Activated gamma-delta T cell treated with Interleukin-2 at 50 U/mL for 16 hours (primary cell): ENCODE measurements at regions not wholly inside any gene's neighbourhood (a gene's known extent, or its start where the extent isn't known, plus 50 kb on each side); places are given as distances from the start of the nearest gene placed in this dataset.
"Not testable (repeated sequence)": the region's sequence is repeated elsewhere in the genome, so short reads cannot be mapped to it uniquely, and the experiment has no call there.

Source experiments
- DNase-seq: peaks from one replicate; pipeline ENCODE4 v3.0.0-alpha.2; 2020

DNA sequence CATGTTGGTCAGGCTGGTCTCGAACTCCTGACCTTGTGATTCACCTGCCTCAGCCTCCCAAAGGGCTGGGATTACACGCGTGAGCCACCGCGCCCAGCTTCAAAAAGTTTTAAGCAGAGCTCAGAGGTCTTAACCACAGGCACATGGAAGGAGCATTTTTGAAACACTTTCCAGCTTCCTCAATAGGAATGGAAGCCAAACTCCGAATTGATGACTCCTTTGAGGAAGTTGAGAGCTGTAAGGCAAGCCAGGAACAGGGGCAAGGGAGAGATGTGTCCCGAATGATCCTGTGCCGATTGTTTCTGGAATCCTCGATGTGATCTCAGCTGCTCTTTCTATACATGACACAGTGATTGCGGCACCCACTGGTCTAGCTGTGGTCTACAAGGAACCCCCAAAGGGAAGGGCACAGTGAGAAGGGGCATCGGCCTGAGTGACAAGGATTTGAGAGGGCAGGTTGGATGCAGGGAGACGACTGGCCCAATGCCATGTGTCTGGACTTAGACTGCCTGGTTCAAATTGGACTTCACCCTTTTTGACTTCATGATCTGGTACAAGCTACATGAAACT, 116.2 kb downstream of the ADRA2C start:
- DNase-seq: not testable (repeated sequence)

DNA sequence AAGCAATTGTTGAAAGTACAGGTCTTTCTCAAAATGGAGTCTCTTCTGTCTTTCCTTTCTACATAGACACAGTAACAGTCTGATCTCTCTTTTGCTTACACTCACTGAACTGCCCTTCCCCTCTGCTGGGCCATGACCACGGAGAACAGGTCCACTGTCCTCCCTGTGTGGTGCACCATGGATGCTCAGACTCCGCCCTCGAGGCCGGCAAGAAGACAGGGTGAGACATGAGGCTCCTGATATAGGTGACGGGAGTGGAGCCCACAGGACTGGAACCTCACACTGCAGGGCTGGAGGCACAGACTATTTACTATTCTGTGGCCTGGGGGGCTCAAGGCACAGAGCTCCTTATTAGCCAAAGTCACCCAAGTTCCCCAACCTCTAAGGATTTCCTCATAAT, 118.1 kb downstream of the ADRA2C start:
- DNase-seq: not testable (repeated sequence)

- not testable (repeated sequence) for DNase-seq
These were observed 127.4 kb downstream of the ADRA2C start for GRCh38 chr4:3893590-3893989.

GRCh38 chr4:3894086-3894959, 128.1 kb downstream of the ADRA2C start:
- DNase-seq: not testable (repeated sequence)

DNA sequence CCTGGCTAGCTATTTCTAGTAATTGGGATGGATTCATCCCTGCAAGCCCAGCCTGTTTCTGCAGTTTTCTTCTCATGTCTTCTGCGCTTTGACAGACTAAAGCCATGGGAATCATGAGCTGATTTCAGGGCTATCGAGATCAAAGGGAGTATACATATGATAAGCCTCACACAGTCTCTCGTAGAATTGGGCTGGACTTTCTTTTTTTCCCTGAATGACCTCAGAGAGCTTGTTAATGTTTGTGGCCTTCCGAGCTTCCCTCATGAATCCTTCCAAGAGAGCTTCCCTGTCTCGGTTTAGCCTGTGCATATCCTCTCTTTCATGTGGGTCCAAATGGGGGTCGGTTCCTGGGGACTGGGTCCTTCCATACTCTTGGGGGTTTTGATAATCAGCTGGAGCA, 130.3 kb downstream of the ADRA2C start:
- no peak for DNase-seq

DNA sequence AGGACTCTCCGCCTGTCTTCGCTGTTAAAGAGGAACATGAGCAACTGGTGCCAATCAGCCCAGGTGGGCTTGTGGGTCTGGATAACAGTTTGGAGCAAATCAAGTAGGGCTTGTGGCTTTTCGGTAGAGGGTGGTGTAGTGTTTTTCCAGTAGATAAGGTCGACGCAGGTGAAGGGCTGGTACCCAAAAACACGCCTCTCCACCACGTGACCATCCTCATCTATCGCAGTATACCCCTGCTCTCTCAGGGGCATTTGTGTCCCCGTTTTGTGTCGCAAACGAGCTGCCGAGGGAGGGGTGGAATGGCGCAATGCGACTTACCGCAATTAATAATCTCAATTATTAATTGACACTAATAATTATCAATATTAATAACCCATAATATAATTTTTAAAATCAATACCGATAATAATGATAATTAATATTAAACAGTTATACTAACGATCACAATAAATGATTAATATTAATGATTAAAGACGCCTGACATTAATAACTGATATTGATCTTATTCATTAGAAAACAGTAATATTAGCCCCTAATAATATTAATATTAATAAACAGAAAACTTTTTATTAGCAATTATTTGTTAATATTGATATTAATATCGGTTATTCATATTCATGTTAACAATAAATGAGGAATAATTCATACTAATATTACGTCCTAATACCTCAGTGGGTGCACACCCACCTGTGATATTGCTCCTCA, 130.8 kb downstream of the ADRA2C start:
- DNase-seq: not testable (repeated sequence)

- DNase-seq: no peak
These were observed 131.9 kb downstream of the ADRA2C start for GRCh38 chr4:3898098-3898497.

DNA sequence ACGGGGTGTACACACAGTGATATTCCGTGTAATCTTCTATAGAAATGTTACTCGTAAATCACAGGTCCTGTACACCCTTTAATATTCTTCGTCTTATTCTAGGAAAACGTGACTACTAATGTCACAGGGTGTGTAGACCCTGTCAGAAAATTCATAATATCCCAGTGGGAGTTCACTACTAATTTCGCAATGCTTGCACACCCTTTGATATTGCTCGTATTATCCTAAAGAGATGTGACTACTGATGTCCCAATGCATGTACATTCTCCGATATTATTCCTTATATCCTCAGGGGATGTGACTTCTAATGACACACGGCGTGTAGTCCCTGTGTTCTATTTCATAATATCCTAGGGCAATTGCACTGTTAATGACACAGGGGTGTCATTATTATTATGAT, 132.7 kb downstream of the ADRA2C start:
- DNase-seq: not testable (repeated sequence)

GRCh38 chr4:3904264-3904955, 138.2 kb downstream of the ADRA2C start:
- not testable (repeated sequence) for DNase-seq

- not testable (repeated sequence) for DNase-seq
These were observed 143.4 kb downstream of the ADRA2C start for GRCh38 chr4:3909616-3910015.

GRCh38 chr4:3910161-3910950, 144.2 kb downstream of the ADRA2C start:
- not testable (repeated sequence) for DNase-seq

GRCh38 chr4:3911252-3911856, 145.2 kb downstream of the ADRA2C start:
- DNase-seq: no peak

- DNase-seq: not testable (repeated sequence)
These were observed 148.3 kb downstream of the ADRA2C start for GRCh38 chr4:3914511-3914910.

- DNase-seq: not testable (repeated sequence)
These were observed 153.3 kb downstream of the ADRA2C start for GRCh38 chr4:3919509-3919908.

GRCh38 chr4:3921902-3922301, 155.7 kb downstream of the ADRA2C start:
- DNase-seq: not testable (repeated sequence)

DNA sequence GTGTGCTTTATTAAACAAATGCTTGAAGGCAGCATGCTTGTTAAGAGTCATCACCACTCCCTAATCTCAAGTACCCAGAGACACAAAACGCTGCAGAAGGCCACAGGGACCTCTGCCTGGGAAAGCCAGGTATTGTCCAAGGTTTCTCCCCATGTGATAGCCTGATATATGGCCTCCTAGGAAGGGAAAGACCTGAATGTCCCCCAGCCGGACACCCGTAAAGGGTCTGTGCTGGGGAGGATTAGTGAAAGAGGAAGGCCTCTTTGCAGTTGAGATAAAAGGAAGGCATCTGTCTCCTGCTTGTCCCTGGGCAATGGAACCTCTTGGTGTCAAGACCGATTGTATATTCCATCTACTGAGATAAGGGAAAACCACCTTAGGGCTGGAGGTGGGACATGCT, 159.7 kb downstream of the ADRA2C start:
- DNase-seq: not testable (repeated sequence)

GRCh38 chr4:3926271-3926670, 160.1 kb downstream of the ADRA2C start:
- DNase-seq: not testable (repeated sequence)

DNA sequence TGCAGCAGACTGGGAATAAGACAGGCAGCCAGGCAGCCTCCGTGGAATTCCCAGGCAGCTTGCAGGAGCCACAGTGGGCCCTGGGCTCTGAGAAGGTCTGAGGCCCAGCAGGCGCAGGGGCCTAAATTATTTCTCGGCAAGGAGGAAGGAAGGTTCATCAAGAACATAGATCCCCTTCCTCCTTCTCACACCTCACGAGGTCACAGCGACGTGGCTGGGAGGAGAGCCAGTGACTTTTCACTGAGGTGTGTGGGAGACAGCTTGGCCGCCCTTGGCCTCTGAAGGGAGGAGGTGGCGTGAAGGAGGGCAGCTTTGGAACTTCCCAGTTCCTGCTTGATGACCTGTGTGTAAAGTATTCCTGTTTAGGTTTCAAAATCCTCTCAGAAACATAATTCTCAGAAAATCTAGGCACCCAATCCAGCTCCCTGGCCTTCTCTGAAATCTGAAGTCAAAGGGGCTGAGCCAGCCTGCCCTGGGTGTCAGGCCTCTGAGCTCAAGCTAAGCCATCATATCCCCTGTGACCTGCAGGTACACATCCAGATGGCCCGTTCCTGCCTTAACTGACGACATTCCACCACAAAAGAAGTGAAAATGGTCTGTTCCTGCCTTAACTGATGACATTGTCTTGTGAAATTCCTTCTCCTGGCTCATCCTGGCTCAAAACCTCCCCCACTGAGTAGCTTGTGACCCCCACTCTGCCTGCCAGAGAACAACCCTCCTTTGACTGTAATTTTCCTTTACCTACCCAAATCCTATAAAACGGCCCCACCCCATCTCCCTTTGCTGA, 161.0 kb downstream of the ADRA2C start:
- DNase-seq: not testable (repeated sequence)

DNA sequence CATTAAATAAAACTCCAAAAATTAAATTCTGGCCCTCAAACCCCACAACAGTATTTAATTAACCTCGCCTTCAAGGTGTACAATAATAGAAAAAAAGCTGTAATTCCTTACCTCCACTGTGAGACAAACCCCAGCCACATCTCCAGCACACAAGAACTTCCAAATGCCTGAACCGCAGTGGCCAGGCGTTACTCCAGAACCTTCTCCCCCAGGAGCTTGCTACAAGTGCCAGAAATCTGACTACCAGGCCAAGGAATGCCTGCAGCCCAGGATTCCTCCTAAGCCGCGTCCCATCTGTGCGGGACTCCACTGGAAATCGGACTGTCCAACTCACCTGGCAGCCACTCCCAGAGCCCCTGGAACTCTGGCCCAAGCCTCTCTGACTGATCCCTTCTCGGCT, 163.2 kb downstream of the ADRA2C start:
- not testable (repeated sequence) for DNase-seq

DNA sequence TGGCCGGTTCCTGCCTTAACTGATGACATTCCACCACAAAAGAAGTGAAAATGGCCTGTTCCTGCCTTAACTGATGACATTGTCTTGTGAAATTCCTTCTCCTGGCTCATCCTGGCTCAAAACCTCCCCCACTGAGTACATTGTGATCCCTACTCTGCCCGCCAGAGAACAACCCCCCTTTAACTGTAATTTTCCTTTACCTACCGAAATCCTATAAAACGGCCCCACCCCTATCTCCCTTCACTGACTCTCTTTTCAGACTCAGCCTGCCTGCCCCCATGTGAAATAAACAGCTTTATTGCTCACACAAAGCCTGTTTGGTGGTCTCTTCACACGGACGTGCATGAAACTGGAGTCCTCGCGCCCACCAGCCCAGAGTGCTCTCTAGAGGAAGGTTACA, 166.5 kb downstream of the ADRA2C start:
- DNase-seq: not testable (repeated sequence)

DNA sequence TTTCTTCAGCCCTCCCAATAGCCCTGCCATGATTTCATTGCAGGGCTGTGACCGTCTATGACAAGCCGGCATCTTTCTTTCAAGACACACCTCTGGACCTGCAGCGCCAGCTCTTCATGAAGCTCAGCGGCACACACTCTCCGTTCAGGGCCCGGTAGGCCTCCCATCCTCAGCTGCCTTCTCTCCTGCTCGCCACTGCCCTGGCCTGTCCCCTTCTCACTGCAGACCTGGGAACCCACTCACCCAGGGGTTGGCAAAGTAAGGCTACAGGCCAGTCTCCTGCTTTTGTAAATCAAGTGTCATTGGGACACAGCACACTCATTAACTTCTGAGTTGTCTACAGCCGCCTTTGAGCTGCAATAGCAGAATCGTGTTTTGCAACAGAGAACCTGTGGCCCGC, 169.2 kb downstream of the ADRA2C start:
- not testable (repeated sequence) for DNase-seq
